ENCODE measurements at regions not wholly inside any gene's neighbourhood (a gene's known extent, or its start where the extent isn't known, plus 50 kb on each side); places are given as distances from the start of the nearest gene placed in this dataset.
A peak's percentile ranks its signal among the peaks of the same experiment; 100 is the strongest.

- DNase-seq, result no peak
These were observed 49.7 kb downstream of the GLI2 start for GRCh38 chr2:120785228-120785966.

GRCh38 chr2:120786038-120786960 lies 50.6 kb downstream of the GLI2 start:
- DNase-seq, result no peak

- DNase-seq, result peak in 1 of 56 donors; percentile 23
These were observed 51.6 kb downstream of the GLI2 start for GRCh38 chr2:120787111-120787821.

GRCh38 chr2:120787822-120788700 lies 52.4 kb downstream of the GLI2 start:
- no peak for DNase-seq

GRCh38 chr2:120791243-120791961 lies 55.7 kb downstream of the GLI2 start:
- no peak for DNase-seq

- DNase-seq, result peak in 13 of 56 donors; percentile 5 to 51 (median 31)
These were observed 56.3 kb downstream of the GLI2 start for GRCh38 chr2:120791962-120792297.

GRCh38 chr2:120793682-120794403 lies 58.2 kb downstream of the GLI2 start:
- no peak for DNase-seq

GRCh38 chr2:120794716-120795115 lies 59.0 kb downstream of the GLI2 start:
- no peak for DNase-seq

- DNase-seq, result no peak
These were observed 60.4 kb downstream of the GLI2 start for GRCh38 chr2:120796094-120796493.

- DNase-seq, result peak in 6 of 56 donors; percentile 6 to 35 (median 18)
These were observed 62.0 kb downstream of the GLI2 start for GRCh38 chr2:120797421-120798221.

GRCh38 chr2:120798567-120799247 lies 63.0 kb downstream of the GLI2 start:
- DNase-seq, result no peak

- no peak for DNase-seq
These were observed 66.5 kb downstream of the GLI2 start for GRCh38 chr2:120802158-120802557.

GRCh38 chr2:120802867-120803484 lies 67.3 kb downstream of the GLI2 start:
- DNase-seq, result no peak

- no peak for DNase-seq
These were observed 68.2 kb downstream of the GLI2 start for GRCh38 chr2:120803764-120804335.

GRCh38 chr2:120804459-120804858 lies 68.8 kb downstream of the GLI2 start:
- DNase-seq, result no peak

GRCh38 chr2:120805011-120805410 lies 69.3 kb downstream of the GLI2 start:
- DNase-seq, result no peak

- DNase-seq, result no peak
These were observed 69.9 kb downstream of the GLI2 start for GRCh38 chr2:120805602-120806001.
